Breast epithelium (tissue), 4 donors: ENCODE measurements at regions not wholly inside any gene's neighbourhood (a gene's known extent, or its start where the extent isn't known, plus 50 kb on each side); places are given as distances from the start of the nearest gene placed in this dataset.

Experiments used
- DNase-seq, 2 donors: peaks; one replicate each; pipeline ENCODE4 v3.0.0-alpha.2; 2019; ENCODE audit warnings: low spot score in 2 of 2
- H3K27ac ChIP-seq, 2 donors: fragments of 200-600 bp; sonication (generic) in 1 of 2; one replicate each; pipeline ENCODE4 v1.5.1; 2016 to 2019; ENCODE audit warnings: mild to moderate bottlenecking in 1 of 2
- H3K27me3 ChIP-seq, 2 donors: fragments of 200-600 bp; sonication (generic) in 1 of 2; one replicate each; pipeline versions ENCODE4 v1.5.1 to v1.6.0; 2017 to 2019; ENCODE audit warnings: control low read depth in 1 of 2, mild to moderate bottlenecking in 1 of 2
- H3K36me3 ChIP-seq: fragments of 200-600 bp; one replicate; pipeline ENCODE4 v1.5.1; 2019
- H3K4me1 ChIP-seq, 2 donors: fragments of 200-600 bp; sonication (generic); one replicate each; pipeline ENCODE4 v1.5.1; 2016 to 2019; ENCODE audit warnings: control low read depth in 1 of 2
- H3K4me3 ChIP-seq, 3 donors: fragments of 200-600 bp; sonication (generic); 1 replicate in 2 of 3; 2 replicates in 1 of 3; pipeline ENCODE4 v1.5.1; 2016 to 2019; ENCODE audit warnings: mild to moderate bottlenecking in 3 of 3, moderate library complexity in 2 of 3
- H3K9me3 ChIP-seq, 2 donors: fragments of 200-600 bp; sonication (generic) in 1 of 2; one replicate each; pipeline ENCODE4 v1.5.1; 2016 to 2019; ENCODE audit warnings: control low read depth in 1 of 2
- POLR2A ChIP-seq: fragments of 450-650 bp; IDR thresholded peaks from one replicate; pipeline ENCODE4 v1.6.1; 2016; ENCODE audit warnings: antibody characterized with exemption, mild to moderate bottlenecking, moderate library complexity
- POLR2AphosphoS5 ChIP-seq, 3 donors: sonication (generic); formaldehyde crosslinking; IDR thresholded peaks; one replicate each; pipeline ENCODE4 v1.6.1; 2017; ENCODE audit warnings: antibody characterized with exemption in 3 of 3
- intact Hi-C: fragments of 100-400 bp; cut with DNase I; formaldehyde crosslinking; loops from one replicate; pipeline ENCODE4 v1.15.1; 2023; ENCODE audit warnings: low total_unique reads
- TF ChIP-seq, protein P1 (sequence below), 3 donors: fragments of 450-650 bp; IDR thresholded peaks; one replicate each; pipeline ENCODE4 v1.5.1; 2016 to 2017; ENCODE audit warnings: antibody characterized with exemption in 3 of 3, mild to moderate bottlenecking in 3 of 3, moderate library complexity in 3 of 3

DNA sequence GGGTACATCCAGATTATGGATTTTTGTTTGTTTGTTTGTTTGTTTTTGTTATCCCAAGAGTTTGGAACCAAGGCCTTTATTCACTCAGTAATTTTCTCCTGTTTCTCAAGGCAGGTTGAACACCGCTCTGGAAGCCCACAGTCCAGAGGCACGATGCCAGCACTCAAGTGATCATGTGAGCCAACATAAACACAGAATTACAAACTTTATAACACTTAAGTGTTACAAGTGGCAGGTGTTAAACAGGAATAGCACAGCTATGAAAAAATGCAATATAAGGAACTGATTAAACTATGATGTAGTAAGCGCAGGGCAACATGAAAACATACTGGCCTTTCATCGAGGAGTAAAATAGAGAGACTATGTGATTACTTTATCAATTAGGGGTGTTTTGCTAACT, 1885.8 kb upstream of the SEL1L start:
- no peak overlapping the region for H3K4me3 ChIP-seq
- H3K9me3 ChIP-seq, result no peaks in the 10 kb centered on the region
- H3K27me3 ChIP-seq, result no peaks in the 10 kb centered on the region
- intact Hi-C loops, result no loop called here
- H3K4me1 ChIP-seq, result no peaks in the 10 kb centered on the region
- TF ChIP-seq, protein P1, sequence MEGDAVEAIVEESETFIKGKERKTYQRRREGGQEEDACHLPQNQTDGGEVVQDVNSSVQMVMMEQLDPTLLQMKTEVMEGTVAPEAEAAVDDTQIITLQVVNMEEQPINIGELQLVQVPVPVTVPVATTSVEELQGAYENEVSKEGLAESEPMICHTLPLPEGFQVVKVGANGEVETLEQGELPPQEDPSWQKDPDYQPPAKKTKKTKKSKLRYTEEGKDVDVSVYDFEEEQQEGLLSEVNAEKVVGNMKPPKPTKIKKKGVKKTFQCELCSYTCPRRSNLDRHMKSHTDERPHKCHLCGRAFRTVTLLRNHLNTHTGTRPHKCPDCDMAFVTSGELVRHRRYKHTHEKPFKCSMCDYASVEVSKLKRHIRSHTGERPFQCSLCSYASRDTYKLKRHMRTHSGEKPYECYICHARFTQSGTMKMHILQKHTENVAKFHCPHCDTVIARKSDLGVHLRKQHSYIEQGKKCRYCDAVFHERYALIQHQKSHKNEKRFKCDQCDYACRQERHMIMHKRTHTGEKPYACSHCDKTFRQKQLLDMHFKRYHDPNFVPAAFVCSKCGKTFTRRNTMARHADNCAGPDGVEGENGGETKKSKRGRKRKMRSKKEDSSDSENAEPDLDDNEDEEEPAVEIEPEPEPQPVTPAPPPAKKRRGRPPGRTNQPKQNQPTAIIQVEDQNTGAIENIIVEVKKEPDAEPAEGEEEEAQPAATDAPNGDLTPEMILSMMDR (IDR thresholded peaks at IDR 0.05), result no peak
- TF ChIP-seq POLR2A (no peak), POLR2AphosphoS5 (IDR thresholded peaks at IDR 0.05) (no peak)
- no peaks in the 10 kb centered on the region for H3K36me3 ChIP-seq
- no peak for DNase-seq
- no peak overlapping the region for H3K27ac ChIP-seq

DNA sequence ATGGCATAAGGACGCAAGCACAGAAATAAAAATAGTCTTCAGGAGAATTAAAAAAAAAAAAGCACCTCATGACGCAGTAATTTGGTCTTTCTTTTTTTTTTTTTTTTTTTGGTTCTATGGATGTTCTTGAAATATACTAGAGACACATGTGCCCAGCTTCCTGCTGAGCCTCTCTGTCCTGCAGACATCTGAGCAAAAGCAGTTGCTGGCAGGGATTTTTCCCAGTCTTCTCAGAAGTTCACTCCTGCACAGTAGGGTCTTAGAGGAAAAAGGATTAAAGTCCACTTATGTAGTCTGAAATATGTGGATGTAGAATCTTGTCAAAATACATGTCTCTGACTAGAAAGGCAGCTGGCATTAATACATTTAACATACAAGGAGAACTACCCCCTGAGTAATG, 1888.1 kb upstream of the SEL1L start:
- H3K36me3 ChIP-seq, result no peaks in the 10 kb centered on the region
- no peak for DNase-seq
- intact Hi-C loops, result no loop called here
- no peaks in the 10 kb centered on the region for H3K27me3 ChIP-seq
- TF ChIP-seq POLR2A (no peak), POLR2AphosphoS5 (IDR thresholded peaks at IDR 0.05) (no peak)
- TF ChIP-seq, protein P1 (IDR thresholded peaks at IDR 0.05), result no peak
- H3K4me3 ChIP-seq, result no peak overlapping the region
- H3K27ac ChIP-seq, result no peak overlapping the region
- H3K4me1 ChIP-seq, result no peaks in the 10 kb centered on the region
- H3K9me3 ChIP-seq, result no peaks in the 10 kb centered on the region

DNA sequence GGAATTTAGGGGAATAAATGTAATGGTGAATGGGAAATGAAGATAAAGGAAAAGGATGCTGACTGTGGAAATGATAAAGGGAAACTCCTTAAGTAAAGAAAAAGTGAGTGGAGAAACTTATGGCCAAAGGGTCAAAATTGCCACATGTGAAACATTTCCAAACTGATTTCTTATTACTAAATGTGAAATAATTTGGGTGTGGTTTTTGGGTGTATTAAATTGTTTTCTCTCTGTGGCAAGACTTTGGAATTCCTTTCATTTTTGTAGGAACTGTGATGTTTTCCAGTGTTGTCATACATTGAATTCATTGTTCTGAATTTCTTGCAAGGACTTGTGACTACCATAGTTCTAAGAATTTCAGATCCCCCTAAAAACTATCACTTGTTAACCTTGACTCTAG, 1891.5 kb upstream of the SEL1L start:
- Histone ChIP-seq H3K4me1 (no peaks in the 10 kb centered on the region), H3K27me3 (no peaks in the 10 kb centered on the region), H3K36me3 (no peaks in the 10 kb centered on the region), H3K4me3 (no peak overlapping the region), H3K9me3 (no peaks in the 10 kb centered on the region), H3K27ac (no peak overlapping the region)
- intact Hi-C loops, result no loop called here
- DNase-seq, result no peak
- no peak for TF ChIP-seq POLR2AphosphoS5 (IDR thresholded peaks at IDR 0.05)
- TF ChIP-seq, protein P1 (IDR thresholded peaks at IDR 0.05), result no peak
- TF ChIP-seq POLR2A, result no peak

DNA sequence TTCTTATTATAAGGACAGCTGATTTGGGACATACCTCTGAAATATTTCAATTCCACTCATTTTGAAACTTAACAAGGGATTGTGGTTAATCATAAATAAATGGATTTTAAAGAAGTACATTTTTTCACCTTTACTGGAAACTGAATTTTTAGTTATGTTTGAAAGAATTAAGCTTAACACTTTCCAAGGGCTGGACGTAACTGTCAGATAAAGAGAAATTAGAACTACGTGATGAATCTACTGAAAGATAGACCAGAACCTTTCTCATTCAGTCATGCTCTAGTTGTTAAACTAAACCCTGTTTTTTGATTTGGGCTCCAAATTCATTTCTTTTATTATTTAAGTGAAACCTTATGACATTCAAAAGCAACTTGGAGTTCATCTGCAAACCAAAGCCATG, 1892.1 kb upstream of the SEL1L start:
- Histone ChIP-seq H3K4me1 (no peaks in the 10 kb centered on the region), H3K9me3 (no peaks in the 10 kb centered on the region), H3K27ac (no peak overlapping the region), H3K4me3 (no peak overlapping the region), H3K36me3 (no peaks in the 10 kb centered on the region), H3K27me3 (no peaks in the 10 kb centered on the region)
- TF ChIP-seq POLR2A (no peak), POLR2AphosphoS5 (IDR thresholded peaks at IDR 0.05) (no peak)
- TF ChIP-seq, protein P1 (IDR thresholded peaks at IDR 0.05), result no peak
- DNase-seq, result no peak
- intact Hi-C loops, result no loop called here

DNA sequence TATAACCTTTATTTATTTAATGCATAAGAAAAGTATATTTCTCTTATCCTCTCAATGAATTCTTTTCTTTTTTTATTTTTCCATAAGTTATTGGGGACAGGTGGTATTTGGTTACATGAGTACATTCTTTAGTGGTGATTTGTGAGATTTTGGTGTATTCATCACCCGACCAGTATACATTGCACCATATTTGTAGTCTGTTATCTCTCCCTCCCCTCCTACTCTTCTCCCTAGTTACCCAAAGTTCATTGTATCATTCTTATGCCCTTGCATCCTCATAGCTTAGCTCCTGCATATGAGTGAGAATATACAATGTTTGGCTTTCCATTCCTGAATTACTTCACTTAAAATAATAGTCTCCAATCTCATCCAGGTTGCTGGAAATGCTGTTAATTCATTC, 1900.0 kb upstream of the SEL1L start:
- Histone ChIP-seq H3K4me1 (no peaks in the 10 kb centered on the region), H3K27ac (no peak overlapping the region), H3K27me3 (no peaks in the 10 kb centered on the region), H3K36me3 (no peaks in the 10 kb centered on the region), H3K4me3 (no peak overlapping the region), H3K9me3 (no peaks in the 10 kb centered on the region)
- no peak for DNase-seq
- TF ChIP-seq POLR2AphosphoS5 (IDR thresholded peaks at IDR 0.05) (no peak), POLR2A (no peak)
- TF ChIP-seq, protein P1 (IDR thresholded peaks at IDR 0.05), result no peak
- intact Hi-C loops, result no loop called here
